GM21786 (cell line): ENCODE measurements at regions not wholly inside any gene's neighbourhood (a gene's known extent, or its start where the extent isn't known, plus 50 kb on each side); places are given as distances from the start of the nearest gene placed in this dataset.

ENCODE experiments used
- ATAC-seq: cut with Tn5 transposase; IDR thresholded peaks from one replicate; pipeline ENCODE4 v1.9.1; 2021; ENCODE audit not compliant: unreplicated experiment

GRCh38 chr11:109096266-109096665 is 325.7 kb upstream of the C11orf87 start:
- no peak for ATAC-seq

DNA sequence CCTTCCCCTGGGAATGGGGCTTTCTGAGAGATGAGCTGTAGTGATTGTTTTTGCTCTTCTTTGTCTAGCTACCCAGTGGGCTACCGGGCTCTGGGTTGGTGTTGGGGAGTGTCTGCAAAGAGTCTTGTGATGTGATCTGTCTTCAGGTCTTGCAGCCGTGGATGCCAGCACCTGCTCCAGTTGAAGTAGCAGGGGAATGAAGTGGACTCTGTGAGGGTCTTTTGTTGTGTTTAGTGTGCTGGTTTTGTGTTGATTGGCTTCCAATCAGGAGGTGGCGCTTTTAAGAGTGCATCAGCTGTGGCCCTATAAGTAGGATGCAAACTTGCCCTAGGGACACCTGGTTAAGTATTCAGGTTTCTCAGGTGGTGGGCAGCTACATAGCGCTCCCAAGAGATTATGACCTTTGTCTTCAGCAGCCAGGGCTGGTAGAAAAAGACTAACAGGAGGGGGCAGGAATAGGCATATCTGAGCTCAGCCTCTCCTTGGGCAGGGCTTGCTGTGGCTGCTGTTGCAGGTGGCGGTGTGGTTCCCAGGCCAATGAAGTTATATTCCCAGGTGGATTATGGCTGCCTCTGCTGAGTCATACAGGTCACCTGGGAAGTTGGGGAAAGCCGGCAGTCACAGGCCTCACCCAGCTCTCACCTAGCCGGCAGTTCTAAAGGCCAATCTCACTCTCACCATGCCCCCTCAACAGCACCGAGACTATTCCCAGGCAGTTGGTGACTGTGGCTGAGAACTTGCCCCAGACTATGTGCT is 315.7 kb upstream of the C11orf87 start:
- no peak for ATAC-seq

GRCh38 chr11:109109150-109109549 is 312.8 kb upstream of the C11orf87 start:
- no peak for ATAC-seq

- no peak for ATAC-seq
These were observed 312.2 kb upstream of the C11orf87 start for GRCh38 chr11:109109571-109110315.

DNA sequence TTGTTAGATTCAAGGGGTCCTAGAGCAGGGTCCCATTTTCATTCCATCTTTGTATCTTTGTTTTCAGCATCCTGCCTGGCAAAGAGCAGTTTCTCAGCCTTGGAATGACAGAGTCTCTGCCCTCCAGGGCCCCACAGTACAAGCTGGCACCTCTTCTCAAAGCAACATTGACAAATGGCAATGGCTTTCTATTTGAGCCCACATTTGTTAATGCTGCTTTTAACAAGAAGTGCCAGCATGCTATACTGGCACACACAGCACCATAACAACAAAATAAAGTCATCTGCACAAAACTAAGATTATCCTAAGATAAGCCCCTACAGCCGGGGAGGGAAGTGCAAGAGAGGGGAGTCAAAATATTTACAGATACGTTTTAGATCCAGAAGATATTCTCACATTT is 309.7 kb upstream of the C11orf87 start:
- no peak for ATAC-seq

GRCh38 chr11:109112821-109113280 is 309.1 kb upstream of the C11orf87 start:
- ATAC-seq = no peak

GRCh38 chr11:109120341-109120740 is 301.6 kb upstream of the C11orf87 start:
- ATAC-seq = no peak

DNA sequence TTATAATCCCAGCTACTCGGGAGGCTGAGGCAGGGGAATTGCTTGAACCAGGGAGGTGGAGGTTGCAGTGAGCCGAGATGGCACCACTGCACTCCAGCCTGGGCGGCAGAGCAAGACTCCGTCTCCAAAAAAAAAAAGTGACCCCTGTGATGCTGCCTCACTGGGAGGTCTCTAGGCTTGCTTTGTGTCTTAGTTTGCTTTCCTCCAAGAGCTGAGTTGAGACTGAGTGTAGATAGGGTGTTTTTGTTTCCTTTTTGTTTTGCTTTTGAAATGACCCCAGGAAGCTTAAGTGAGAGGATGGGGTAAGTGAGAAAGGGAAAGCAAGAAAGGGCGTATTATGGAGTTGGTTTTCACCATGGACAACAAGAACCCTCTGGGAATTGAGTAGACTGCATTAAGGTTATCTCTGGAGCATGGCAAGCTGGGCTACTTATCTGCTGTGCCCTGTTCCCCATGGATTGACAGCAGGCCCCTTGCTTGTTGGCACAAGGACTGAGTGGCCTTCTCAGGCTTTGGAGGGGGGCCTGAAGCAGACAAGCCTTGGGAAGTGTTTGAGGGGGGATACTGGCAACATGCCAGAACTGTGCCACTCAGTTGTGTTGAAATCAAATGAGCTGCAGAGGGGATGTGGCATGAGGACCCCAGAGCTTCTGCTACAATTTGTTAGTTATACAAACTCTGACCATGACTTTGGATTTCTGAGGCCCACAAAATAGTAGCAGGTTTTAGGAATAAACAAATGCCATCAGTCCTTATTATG is 300.6 kb upstream of the C11orf87 start:
- ATAC-seq = no peak

DNA sequence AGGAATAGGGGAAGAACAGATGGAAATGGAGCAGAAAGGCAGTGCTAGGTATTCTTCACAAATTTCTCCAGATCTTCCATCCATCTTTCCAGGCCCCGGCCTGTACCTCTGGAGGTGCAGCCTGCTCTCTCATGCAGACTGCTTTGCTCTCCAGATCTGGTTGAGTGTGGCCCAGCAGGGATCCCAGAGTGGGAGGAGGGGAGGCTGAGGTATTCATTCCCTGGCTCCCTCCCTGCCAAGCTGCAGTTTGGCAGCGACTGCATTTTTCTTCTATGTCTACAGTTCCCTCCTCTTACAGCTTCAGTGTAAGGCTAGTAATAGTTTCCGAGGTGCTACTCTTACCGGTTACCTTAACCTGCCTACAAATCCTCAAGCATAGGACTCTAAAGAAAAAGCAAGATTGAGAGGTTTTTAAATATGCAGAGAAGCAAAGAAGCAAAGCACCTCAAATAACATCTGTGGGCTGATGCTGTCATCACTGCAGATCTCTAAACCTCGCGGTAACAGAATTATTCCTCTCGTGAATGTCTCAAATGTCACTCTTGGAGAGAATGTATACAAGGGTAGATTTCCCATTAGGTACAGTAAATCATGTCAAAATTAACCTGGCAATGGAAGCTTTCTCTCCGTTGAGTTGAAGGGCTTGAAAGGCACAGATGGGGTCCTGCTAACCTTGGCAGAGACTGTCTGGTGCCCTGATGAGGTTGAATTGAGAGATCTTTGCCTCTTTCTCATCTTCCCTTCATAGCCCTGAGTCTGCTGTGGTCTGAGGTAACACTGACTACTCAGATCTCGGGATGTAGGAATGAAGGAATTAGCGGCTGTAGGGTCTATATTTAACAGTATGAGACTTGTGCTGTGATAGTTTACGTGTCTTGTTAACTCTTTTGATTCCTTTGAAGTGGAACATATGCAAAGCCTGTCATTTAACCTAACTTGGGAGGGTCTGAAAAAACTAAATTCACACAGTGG is 297.9 kb upstream of the C11orf87 start:
- no peak for ATAC-seq

DNA sequence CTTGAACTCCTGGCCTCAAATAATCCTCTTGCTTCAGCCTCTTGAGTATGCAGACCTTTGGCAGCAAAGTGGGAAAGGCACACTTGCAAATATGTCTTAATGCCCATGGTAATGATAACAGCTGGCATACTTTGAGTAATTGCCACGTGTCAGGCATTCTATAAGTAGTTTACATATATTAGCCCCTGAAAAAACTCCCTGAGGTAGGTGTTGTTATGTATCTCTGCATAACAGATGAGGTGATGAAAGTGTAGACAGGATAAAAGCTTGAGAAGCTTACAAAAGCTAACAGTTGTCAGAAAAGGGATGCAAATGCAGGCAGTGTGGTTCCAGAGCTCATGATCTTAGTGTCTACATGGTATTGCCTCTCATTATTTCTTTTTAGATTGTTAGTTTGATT is 291.1 kb upstream of the C11orf87 start:
- ATAC-seq = no peak

DNA sequence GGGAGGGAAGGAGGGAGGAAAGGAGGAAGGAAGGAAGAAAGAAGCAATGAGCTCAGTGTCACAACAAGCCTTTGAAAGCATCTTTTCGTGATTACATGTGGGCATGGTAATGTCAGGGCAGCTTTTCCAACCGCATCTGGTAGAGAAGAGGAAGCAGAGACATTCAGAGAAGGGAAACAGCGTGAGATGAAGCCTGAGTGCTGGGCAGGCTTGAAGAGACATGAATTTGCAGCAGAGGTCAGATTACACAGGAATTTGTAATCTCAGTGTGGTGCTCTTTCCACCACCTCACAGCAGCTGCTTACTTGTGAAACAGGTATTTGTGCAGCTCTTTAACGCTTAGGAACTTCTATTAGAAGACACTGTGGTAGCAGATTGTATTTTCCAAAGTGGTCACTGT is 289.5 kb upstream of the C11orf87 start:
- no peak for ATAC-seq

- no peak for ATAC-seq
These were observed 288.8 kb upstream of the C11orf87 start for GRCh38 chr11:109133159-109133558.

GRCh38 chr11:109135627-109136026 is 286.4 kb upstream of the C11orf87 start:
- ATAC-seq = no peak

DNA sequence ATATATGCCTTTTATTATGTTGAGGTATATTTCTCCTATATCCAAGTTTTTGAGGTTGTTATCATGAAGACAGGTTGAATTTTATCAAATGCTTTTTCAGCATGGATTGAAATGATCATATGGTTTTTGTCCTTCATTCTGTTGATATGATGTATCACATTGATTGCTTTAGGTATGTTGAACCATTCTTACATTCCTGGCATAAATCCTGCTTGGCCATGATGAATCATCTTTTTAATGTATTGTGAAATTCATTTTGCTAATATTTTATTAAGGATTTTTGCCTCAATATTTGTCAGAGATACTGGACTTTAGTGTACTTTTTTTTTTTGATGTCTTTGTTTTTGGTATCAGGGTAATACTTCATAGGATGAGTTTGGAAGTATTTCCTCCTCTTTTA is 283.8 kb upstream of the C11orf87 start:
- no peak for ATAC-seq

DNA sequence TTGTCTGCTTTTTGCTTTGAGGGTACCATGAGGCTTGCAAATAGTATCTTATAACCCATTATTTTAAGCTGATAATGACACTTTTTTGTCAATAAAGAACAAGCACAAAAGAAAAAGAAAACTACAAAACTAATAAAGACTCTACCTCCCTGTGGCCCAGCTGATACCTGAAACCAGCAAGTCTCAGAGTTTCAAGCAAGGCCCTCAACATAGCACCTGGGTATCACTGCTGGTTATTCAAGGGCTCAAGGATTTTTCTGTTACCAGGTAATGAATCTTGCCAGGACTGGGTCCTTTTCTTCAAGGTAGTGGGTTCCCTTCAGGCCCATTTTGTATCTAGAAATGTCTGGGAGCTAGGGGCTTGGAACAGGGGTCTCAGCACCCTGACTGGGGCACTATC is 281.6 kb upstream of the C11orf87 start:
- no peak for ATAC-seq

DNA sequence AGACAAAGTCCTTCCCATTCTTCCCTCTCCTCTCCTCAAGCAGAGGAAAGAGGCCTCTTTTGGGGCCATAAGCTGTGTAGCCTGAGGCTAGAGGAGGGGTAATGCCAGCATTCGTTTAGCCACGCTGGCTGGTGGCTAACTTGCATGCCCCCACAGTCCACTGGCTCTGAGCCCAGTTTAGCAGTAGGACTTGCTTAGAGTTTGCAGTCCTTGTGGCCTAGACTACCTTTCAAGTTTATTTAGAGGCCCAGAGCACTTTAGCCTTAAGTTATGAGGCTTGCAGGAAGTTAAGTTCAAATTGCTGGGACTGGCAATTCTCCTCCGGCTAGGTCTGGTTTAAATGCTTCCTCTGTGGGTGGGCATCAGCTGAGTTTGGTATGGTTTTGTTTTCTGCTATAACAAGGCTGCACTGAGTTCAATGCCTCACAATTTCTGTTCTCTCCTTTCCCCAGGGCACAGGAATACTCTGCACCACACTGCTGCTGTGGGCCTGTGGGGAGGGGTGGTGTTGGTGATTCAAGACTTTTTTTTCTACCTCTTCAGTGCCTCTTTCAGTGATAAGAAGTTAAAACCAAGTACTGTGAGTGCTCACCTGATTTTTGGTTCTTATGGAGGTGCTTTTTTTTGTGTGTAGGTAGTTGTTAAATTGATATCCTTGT is 281.0 kb upstream of the C11orf87 start:
- ATAC-seq = no peak

DNA sequence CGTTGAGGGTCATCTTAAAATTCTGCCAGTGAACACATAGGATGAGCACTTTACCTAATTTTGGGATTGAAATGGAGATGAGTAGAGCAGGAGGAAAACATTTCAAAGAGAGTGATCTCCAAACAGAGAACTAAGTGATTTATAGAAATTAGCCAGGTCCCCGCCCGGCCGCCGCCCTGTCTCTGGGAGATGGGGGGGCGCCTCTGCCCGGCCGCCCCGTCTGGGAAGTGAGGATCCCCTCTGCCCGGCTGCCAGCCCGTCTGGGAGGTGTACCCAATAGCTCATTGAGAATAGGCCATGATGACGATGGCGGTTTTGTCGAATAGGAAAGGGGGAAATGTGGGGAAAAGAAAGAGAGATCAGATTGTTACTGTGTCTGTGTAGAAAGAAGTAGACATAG is 276.7 kb upstream of the C11orf87 start:
- ATAC-seq = no peak

DNA sequence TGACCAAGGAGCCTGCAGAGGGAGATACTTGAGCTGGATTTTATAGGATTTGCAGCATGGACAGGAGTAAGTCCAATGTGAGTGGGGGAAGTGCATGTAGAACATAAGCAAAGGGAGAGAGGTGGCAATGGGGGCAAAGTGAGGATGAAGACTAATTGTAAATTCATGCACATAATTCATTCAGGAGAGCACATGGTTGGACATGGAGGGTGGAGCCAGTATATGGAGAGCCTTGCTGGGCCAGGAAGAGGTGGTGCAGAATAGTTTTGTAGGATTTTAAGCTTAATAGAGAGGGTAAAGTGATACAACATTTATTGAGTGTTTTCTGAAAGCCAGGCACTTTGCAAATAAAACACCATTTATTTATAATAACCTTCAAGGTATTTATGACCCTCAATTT is 274.3 kb upstream of the C11orf87 start:
- no peak for ATAC-seq

DNA sequence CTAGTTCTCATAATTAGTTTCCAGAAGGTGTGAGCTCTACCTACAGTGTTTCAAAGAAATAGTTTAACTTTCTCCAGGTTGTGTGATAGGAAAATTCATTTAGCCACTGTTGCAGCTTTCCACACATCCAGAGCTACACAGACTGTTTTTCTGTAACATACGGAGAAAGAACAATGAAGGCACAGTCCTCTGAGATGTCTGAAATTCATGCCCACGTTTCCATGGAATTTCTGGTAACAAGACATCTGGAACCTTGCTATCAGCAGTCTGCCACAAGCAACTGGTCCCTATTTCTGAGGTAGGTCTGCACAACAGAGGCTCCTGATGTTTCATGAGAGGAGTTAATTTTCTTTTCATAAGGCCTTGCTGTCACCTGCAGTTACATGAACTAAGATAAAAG is 273.3 kb upstream of the C11orf87 start:
- ATAC-seq = no peak

DNA sequence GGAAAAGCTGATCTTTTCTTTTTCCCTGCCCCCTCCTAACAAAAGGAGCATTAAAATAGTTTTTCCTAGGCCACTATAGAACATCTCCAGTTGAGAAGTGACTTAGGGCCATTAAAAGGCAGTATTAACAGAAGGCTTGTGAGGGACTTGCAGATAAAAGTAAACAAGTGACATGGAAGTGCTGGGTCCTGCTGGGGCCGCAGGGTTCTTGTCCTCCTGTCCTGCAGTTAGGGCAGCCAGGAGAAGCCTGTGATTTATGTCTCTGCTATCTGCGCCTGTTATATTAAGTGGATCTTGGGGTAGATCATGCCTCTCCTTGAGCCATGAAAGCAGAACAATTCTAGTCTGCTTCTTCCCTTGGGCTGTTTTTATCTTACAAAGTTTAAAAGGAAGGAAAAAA is 271.4 kb upstream of the C11orf87 start:
- no peak for ATAC-seq
